ENCODE measurements at regions not wholly inside any gene's neighbourhood (a gene's known extent, or its start where the extent isn't known, plus 50 kb on each side); places are given as distances from the start of the nearest gene placed in this dataset.

DNA sequence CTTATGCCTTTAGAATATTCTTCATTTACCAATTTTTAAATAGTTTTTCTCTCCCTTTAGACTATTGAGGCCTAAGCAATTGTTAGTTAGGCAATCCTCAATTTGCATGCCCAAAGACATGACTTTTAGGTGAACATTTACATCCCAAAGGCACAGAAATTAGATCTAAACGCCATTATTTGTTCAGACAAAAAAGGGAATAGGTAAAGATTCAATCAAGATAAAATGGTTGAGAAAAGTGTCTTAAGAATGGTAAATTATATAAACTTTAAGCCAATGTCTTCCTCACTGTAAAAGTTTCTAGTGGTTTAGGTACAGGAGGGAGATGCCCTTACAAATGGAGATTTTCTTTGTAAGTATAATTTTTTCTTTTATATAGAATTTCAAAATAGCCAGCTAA lies 50.2 kb upstream of the MME start:
- Histone ChIP-seq H3K27me3 (ENCODE audit: insufficient read depth, low read length) (no peaks in the 10 kb centered on the region), H3K4me3 (ENCODE audit: low read depth, low read length) (no peak overlapping the region), H2AFZ (ENCODE audit: low read length, unreplicated experiment) (no peak overlapping the region), H3K79me2 (ENCODE audit: control insufficient read depth, insufficient read depth, low read length, unreplicated experiment) (no peaks in the 10 kb centered on the region), H3K4me1 (ENCODE audit: control insufficient read depth, insufficient read depth, low read length, unreplicated experiment) (peaks cover 41% of the 10 kb centered on the region), H3K27ac (ENCODE audit: low read depth, low read length) (no peak overlapping the region), H3K36me3 (ENCODE audit: insufficient read depth, low read length) (no peaks in the 10 kb centered on the region)

DNA sequence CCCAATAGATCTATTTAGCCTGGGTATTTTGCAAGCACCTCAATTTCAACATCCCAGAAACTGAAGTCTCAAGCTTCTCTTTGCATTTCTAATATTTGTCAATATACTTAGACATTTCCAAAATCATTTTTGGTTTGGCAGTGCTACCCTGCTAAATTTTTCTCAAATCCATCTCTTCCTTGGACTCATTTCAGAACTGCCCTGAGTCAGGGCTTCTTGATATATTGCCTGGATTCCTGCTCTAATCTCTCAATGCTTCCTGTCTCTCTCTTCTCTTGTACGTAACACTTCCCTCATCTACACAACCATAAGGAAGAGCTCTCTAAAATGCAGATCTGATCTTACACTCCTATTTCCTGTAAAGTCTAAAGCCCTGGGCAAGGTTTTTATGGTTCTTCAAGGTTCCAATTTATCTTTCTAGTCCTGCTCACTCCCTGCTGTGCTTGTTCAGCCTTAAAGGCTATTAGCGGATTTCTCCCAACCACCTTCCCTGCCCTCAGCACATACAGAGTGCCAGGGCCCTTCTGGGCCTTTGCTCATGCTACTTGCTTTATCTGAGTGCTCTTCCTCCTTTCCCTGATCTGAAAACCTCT lies 53.0 kb upstream of the MME start:
- H3K4me3 ChIP-seq (ENCODE audit: low read depth, low read length): no peak overlapping the region
- H2AFZ ChIP-seq (ENCODE audit: low read length, unreplicated experiment): peak overlapping the region; percentile 55
- no peaks in the 10 kb centered on the region for H3K27me3 ChIP-seq (ENCODE audit: insufficient read depth, low read length)
- no peaks in the 10 kb centered on the region for H3K79me2 ChIP-seq (ENCODE audit: control insufficient read depth, insufficient read depth, low read length, unreplicated experiment)
- peaks cover 23% of the 10 kb centered on the region for H3K4me1 ChIP-seq (ENCODE audit: control insufficient read depth, insufficient read depth, low read length, unreplicated experiment)
- peak overlapping the region; percentile 23; the same call in 1 of the 2 replicates for H3K27ac ChIP-seq (ENCODE audit: low read depth, low read length)
- H3K36me3 ChIP-seq (ENCODE audit: insufficient read depth, low read length): no peaks in the 10 kb centered on the region

DNA sequence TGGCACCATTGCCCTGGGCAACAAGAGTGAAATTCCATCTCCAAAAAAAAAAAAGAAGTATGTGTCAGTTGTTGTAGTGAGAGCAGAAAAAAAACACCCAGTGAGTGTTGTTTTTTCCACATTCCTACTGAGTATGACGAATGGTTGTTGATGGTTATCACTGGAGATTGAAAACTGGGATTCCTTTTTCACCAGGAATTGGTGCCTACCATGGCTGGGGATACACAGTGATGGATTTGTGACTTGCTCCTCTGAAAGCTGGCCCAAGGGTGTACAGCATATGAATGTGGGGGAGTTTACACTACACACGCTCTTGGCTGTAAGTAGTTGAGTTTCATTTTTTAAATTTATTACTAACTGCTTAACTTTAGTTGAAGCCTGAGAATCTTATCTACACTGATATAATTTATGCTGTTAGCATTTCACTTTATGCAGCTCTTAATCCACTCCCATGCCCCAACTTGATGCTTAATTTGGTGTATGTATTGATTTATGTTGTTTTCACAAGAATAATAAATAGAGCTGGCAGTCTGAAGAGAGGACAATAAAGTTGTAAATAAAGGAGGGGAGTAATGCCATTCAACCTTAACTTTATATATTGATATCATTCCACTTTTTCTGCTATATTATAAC lies 56.0 kb upstream of the MME start:
- H3K27ac ChIP-seq (ENCODE audit: low read depth, low read length): no peak overlapping the region
- H3K27me3 ChIP-seq (ENCODE audit: insufficient read depth, low read length): no peaks in the 10 kb centered on the region
- H2AFZ ChIP-seq (ENCODE audit: low read length, unreplicated experiment): no peak overlapping the region
- H3K79me2 ChIP-seq (ENCODE audit: control insufficient read depth, insufficient read depth, low read length, unreplicated experiment): no peaks in the 10 kb centered on the region
- no peaks in the 10 kb centered on the region for H3K36me3 ChIP-seq (ENCODE audit: insufficient read depth, low read length)
- H3K4me3 ChIP-seq (ENCODE audit: low read depth, low read length): no peak overlapping the region
- peaks cover 6% of the 10 kb centered on the region for H3K4me1 ChIP-seq (ENCODE audit: control insufficient read depth, insufficient read depth, low read length, unreplicated experiment)

DNA sequence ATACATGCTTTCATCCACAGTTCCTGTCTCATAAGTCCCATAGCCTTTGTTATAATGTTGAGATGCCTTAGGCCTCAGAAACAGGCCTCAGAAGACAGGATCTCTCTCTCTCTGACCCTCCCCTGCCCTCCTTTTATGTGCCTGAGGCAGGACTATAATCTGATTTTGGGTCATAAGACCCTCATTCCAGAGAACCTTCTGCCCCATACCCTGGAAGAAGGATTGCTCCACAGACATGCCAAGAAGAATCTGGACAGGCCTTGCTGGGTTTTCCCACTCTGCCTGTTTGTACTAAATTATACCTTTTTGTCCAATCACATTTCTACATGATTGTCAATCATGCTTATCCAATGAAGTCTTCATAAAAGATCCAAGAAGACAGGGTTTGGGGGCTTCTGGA lies 57.2 kb upstream of the MME start:
- H3K36me3 ChIP-seq (ENCODE audit: insufficient read depth, low read length): no peaks in the 10 kb centered on the region
- H3K27ac ChIP-seq (ENCODE audit: low read depth, low read length): no peak overlapping the region
- no peaks in the 10 kb centered on the region for H3K27me3 ChIP-seq (ENCODE audit: insufficient read depth, low read length)
- H3K79me2 ChIP-seq (ENCODE audit: control insufficient read depth, insufficient read depth, low read length, unreplicated experiment): no peaks in the 10 kb centered on the region
- no peak overlapping the region for H2AFZ ChIP-seq (ENCODE audit: low read length, unreplicated experiment)
- H3K4me3 ChIP-seq (ENCODE audit: low read depth, low read length): no peak overlapping the region
- H3K4me1 ChIP-seq (ENCODE audit: control insufficient read depth, insufficient read depth, low read length, unreplicated experiment): peaks cover 6% of the 10 kb centered on the region

DNA sequence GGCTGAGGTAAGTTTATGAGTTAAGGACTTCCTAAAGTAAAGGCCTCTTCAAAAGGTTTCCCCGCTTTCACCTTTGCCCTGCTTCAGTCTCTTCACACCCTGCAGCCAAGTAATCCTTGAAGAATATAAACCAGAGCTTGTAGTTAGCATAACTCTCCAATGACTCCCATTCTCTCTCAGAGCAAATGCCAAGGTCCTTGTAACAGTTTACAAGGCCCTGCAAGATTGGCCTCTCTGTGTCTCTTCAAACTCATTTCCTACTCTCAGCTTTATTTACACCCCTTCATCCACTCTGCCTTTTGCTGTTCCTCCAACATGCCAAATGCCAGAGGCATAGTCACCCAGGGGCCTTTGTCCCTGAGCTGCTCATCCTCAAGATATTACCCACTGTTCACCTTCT lies 60.5 kb upstream of the MME start:
- Histone ChIP-seq H2AFZ (ENCODE audit: low read length, unreplicated experiment) (no peak overlapping the region), H3K79me2 (ENCODE audit: control insufficient read depth, insufficient read depth, low read length, unreplicated experiment) (no peaks in the 10 kb centered on the region), H3K4me3 (ENCODE audit: low read depth, low read length) (no peak overlapping the region), H3K27ac (ENCODE audit: low read depth, low read length) (no peak overlapping the region), H3K4me1 (ENCODE audit: control insufficient read depth, insufficient read depth, low read length, unreplicated experiment) (no peaks in the 10 kb centered on the region), H3K27me3 (ENCODE audit: insufficient read depth, low read length) (no peaks in the 10 kb centered on the region), H3K36me3 (ENCODE audit: insufficient read depth, low read length) (no peaks in the 10 kb centered on the region)

DNA sequence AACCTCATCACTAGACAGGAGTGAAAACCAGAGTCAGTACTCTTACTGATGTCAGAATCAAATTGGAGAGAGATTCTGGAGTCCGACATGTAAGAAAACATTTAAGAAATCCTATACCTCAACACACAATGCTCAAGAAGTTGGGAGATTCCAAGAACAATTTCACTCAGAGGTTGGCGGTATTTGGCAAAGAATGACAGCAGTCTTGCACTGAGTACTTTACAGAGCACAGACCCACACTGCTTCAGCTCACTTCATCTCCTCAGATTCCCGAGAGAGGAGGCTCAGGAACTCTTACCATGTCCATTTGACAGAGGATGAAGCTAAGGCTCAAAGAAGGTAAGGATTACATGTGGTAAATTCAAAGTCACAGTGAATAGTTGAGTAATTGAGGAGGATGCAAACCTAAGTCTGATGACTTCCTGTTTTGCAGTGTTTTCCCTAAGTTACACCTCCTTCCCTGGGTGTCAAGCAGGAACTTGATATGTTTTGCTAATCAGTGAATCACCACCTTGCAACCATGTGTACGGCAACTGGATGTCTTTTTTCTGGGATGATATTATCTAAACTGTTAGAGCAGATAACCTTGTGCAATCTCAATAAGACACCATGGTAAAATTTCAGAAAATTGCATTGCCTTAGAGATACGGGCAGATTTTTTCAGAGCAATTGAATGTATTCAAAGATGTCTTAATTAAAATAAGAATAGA lies 61.3 kb upstream of the MME start:
- no peaks in the 10 kb centered on the region for H3K4me1 ChIP-seq (ENCODE audit: control insufficient read depth, insufficient read depth, low read length, unreplicated experiment)
- no peak overlapping the region for H3K4me3 ChIP-seq (ENCODE audit: low read depth, low read length)
- no peak overlapping the region for H2AFZ ChIP-seq (ENCODE audit: low read length, unreplicated experiment)
- no peak overlapping the region for H3K27ac ChIP-seq (ENCODE audit: low read depth, low read length)
- no peaks in the 10 kb centered on the region for H3K36me3 ChIP-seq (ENCODE audit: insufficient read depth, low read length)
- no peaks in the 10 kb centered on the region for H3K79me2 ChIP-seq (ENCODE audit: control insufficient read depth, insufficient read depth, low read length, unreplicated experiment)
- H3K27me3 ChIP-seq (ENCODE audit: insufficient read depth, low read length): no peaks in the 10 kb centered on the region

DNA sequence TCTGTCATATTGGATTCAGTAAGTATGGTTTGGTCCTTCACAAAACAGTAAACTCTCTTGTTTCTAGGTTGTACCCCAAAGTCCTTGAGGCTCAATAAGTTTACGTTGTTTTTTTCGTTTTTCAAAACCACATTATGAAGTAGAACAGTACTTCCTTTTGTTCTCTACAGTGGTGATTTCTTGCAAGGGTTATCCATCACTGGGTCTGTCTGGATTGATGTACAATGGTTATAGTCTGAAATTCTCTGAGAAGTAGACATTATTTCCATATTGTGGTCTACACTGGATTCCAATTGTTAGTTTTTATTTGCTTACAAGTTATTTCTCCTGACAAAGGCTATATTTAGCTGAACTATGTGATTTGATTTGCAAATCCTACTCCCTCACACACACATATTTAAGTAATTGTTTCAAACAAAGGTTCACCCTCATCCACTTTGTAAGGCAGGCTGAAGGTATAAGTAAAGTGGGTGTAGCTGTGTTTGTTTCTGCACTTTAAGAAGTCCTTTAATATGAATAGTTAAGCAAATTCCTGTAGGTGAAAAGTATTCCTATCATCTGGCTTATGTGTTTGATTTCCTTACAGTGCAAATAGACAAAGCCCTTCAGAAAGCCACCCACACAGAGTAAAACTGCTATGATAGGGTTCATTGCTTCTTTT lies 64.2 kb upstream of the MME start:
- no peak overlapping the region for H2AFZ ChIP-seq (ENCODE audit: low read length, unreplicated experiment)
- H3K36me3 ChIP-seq (ENCODE audit: insufficient read depth, low read length): no peaks in the 10 kb centered on the region
- no peak overlapping the region for H3K27ac ChIP-seq (ENCODE audit: low read depth, low read length)
- H3K79me2 ChIP-seq (ENCODE audit: control insufficient read depth, insufficient read depth, low read length, unreplicated experiment): no peaks in the 10 kb centered on the region
- no peak overlapping the region for H3K4me3 ChIP-seq (ENCODE audit: low read depth, low read length)
- no peaks in the 10 kb centered on the region for H3K27me3 ChIP-seq (ENCODE audit: insufficient read depth, low read length)
- H3K4me1 ChIP-seq (ENCODE audit: control insufficient read depth, insufficient read depth, low read length, unreplicated experiment): no peaks in the 10 kb centered on the region

DNA sequence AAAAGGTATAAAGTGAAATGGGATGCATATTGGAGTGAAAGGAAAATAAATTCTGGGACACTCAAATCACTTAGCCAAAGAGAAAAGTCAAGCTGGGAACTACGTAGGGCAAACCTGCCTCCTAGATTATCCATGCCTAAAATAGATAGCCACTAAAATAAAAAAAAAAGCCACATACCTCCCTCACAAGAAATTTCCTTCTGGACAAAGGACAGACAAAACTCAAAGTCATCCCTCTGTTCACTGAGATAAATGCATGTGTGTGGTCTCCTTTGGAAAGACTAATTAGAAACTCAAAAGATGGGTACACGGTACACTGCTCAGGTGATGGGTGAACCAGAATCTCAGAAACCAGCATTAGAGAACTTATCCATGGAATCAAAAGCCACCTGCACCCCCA lies 65.2 kb upstream of the MME start:
- Histone ChIP-seq H3K27me3 (ENCODE audit: insufficient read depth, low read length) (no peaks in the 10 kb centered on the region), H2AFZ (ENCODE audit: low read length, unreplicated experiment) (no peak overlapping the region), H3K4me1 (ENCODE audit: control insufficient read depth, insufficient read depth, low read length, unreplicated experiment) (no peaks in the 10 kb centered on the region), H3K27ac (ENCODE audit: low read depth, low read length) (no peak overlapping the region), H3K79me2 (ENCODE audit: control insufficient read depth, insufficient read depth, low read length, unreplicated experiment) (no peaks in the 10 kb centered on the region), H3K4me3 (ENCODE audit: low read depth, low read length) (no peak overlapping the region), H3K36me3 (ENCODE audit: insufficient read depth, low read length) (no peaks in the 10 kb centered on the region)

DNA sequence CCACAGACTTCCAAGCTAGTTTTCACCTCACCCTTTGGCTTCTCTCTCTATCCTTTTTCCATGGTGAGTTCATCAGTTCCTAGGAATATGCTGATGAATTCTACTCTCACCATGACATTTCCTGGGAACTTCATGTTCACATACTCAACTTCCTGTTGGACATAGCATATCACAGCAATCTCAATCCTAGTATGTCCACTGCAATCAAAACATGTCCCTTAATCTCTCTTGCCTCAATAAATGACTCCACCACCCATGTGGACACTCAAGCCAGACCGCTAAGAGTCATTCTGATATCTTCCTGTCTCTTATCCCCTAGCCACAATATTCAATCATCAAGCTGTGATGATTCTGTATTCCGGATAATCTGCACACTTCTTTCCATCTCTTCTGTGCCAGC lies 66.7 kb upstream of the MME start:
- Histone ChIP-seq H3K27ac (ENCODE audit: low read depth, low read length) (no peak overlapping the region), H3K79me2 (ENCODE audit: control insufficient read depth, insufficient read depth, low read length, unreplicated experiment) (no peaks in the 10 kb centered on the region), H3K36me3 (ENCODE audit: insufficient read depth, low read length) (no peaks in the 10 kb centered on the region), H3K4me3 (ENCODE audit: low read depth, low read length) (no peak overlapping the region), H3K27me3 (ENCODE audit: insufficient read depth, low read length) (no peaks in the 10 kb centered on the region), H3K4me1 (ENCODE audit: control insufficient read depth, insufficient read depth, low read length, unreplicated experiment) (no peaks in the 10 kb centered on the region), H2AFZ (ENCODE audit: low read length, unreplicated experiment) (no peak overlapping the region)

DNA sequence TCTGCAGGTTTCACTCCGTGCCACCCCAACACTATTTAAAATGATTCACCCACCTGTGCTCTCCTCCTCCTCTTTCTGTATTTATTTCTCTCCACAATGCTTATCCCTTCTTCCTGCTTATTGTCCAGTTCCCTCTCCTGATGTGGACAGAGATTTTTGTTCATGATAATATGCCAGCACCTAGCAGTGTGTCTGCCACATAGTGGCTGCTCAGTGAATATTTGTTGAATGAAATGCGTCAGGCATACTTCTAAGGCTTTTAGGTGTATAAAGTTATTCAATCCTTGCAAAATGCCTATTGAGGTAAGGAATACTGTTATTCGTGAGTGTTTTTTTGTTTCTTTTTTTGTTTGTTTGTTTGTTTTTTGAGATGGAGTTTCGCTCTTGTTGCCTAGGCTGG lies 67.5 kb upstream of the MME start:
- Histone ChIP-seq H3K27me3 (ENCODE audit: insufficient read depth, low read length) (no peaks in the 10 kb centered on the region), H2AFZ (ENCODE audit: low read length, unreplicated experiment) (no peak overlapping the region), H3K27ac (ENCODE audit: low read depth, low read length) (no peak overlapping the region), H3K4me1 (ENCODE audit: control insufficient read depth, insufficient read depth, low read length, unreplicated experiment) (no peaks in the 10 kb centered on the region), H3K4me3 (ENCODE audit: low read depth, low read length) (no peak overlapping the region), H3K79me2 (ENCODE audit: control insufficient read depth, insufficient read depth, low read length, unreplicated experiment) (no peaks in the 10 kb centered on the region), H3K36me3 (ENCODE audit: insufficient read depth, low read length) (no peaks in the 10 kb centered on the region)
